Activated CD4-positive, alpha-beta T cell treated with anti-CD3 and anti-CD28 coated beads, Interleukin-2, amount 10 ng/mL, durations not matched to agents 7 days and 5 days (primary cell): ENCODE measurements at regions not wholly inside any gene's neighbourhood (a gene's known extent, or its start where the extent isn't known, plus 50 kb on each side); places are given as distances from the start of the nearest gene placed in this dataset.
"Not testable (repeated sequence)": the region's sequence is repeated elsewhere in the genome, so short reads cannot be mapped to it uniquely, and the experiment has no call there.

Experiments
- CTCF ChIA-PET: fragments of 350-600 bp; sonication (Branson Sonifier 250); formaldehyde crosslinking; loops from one replicate; lab custom pipeline; 2021; ENCODE audit warnings: antibody characterized with exemption; lab: Charles Lee
- POLR2A ChIA-PET: fragments of 350-600 bp; sonication (Branson Sonifier 250); formaldehyde crosslinking; loops from one replicate; lab custom pipeline; 2021; ENCODE audit warnings: antibody characterized with exemption; lab: Charles Lee
- DNase-seq: peaks from one replicate; pipeline ENCODE4 v3.0.0-alpha.2; 2020
- H3K27ac Mint-ChIP-seq: one replicate; pipeline ENCODE4 v1.8.0; 2021; ENCODE audit warnings: mild to moderate bottlenecking, moderate library complexity, mixed read lengths
- H3K27me3 Mint-ChIP-seq: one replicate; pipeline ENCODE4 v1.8.0; 2021; ENCODE audit warnings: mixed read lengths
- H3K36me3 Mint-ChIP-seq: one replicate; pipeline ENCODE4 v1.8.0; 2021; ENCODE audit warnings: low read depth, mixed read lengths
- H3K4me1 Mint-ChIP-seq: one replicate; pipeline ENCODE4 v1.8.0; 2021; ENCODE audit warnings: mixed read lengths
- H3K4me3 Mint-ChIP-seq: one replicate; pipeline ENCODE4 v1.8.0; 2021; ENCODE audit warnings: mild to moderate bottlenecking, moderate library complexity, mixed read lengths
- H3K9me3 Mint-ChIP-seq: one replicate; pipeline ENCODE4 v1.8.0; 2021; ENCODE audit warnings: mixed read lengths

GRCh38 chr16:29112755-29113347, 128.0 kb downstream of the LAT start:
- Mint-ChIP-seq H3K27me3 (no peaks in the 10 kb centered on the region), H3K27ac (no peak overlapping the region), H3K36me3 (peaks cover 19% of the 10 kb centered on the region), H3K4me1 (peaks cover 50% of the 10 kb centered on the region), H3K9me3 (no peaks in the 10 kb centered on the region), H3K4me3 (no peak overlapping the region)
- ChIA-PET CTCF (no interaction called here), POLR2A (no interaction called here)
- DNase-seq, result no peak

GRCh38 chr16:29111901-29112680, 127.2 kb downstream of the LAT start:
- POLR2A ChIA-PET, H3K27ac Mint-ChIP-seq, CTCF ChIA-PET, H3K4me3 Mint-ChIP-seq, H3K27me3 Mint-ChIP-seq, H3K9me3 Mint-ChIP-seq, DNase-seq: not testable (repeated sequence)
- peaks cover 47% of the 10 kb centered on the region for H3K4me1 Mint-ChIP-seq
- H3K36me3 Mint-ChIP-seq, result peaks cover 16% of the 10 kb centered on the region

- no peak overlapping the region for H3K27ac Mint-ChIP-seq
- H3K36me3 Mint-ChIP-seq, result peaks cover 12% of the 10 kb centered on the region
- DNase-seq, result no peak
- H3K4me3 Mint-ChIP-seq, result no peak overlapping the region
- no peaks in the 10 kb centered on the region for H3K9me3 Mint-ChIP-seq
- CTCF ChIA-PET, result no interaction called here
- H3K27me3 Mint-ChIP-seq, result no peaks in the 10 kb centered on the region
- H3K4me1 Mint-ChIP-seq, result peaks cover 43% of the 10 kb centered on the region
- POLR2A ChIA-PET, result no interaction called here
Measured at GRCh38 chr16:29111421-29111820, 126.6 kb downstream of the LAT start.

GRCh38 chr16:29108625-29109169, 123.8 kb downstream of the LAT start:
- DNase-seq, POLR2A ChIA-PET, CTCF ChIA-PET, H3K36me3 Mint-ChIP-seq, H3K27ac Mint-ChIP-seq, H3K4me3 Mint-ChIP-seq, H3K27me3 Mint-ChIP-seq, H3K9me3 Mint-ChIP-seq: not testable (repeated sequence)
- peaks cover 17% of the 10 kb centered on the region for H3K4me1 Mint-ChIP-seq

- no peak overlapping the region for H3K27ac Mint-ChIP-seq
- H3K36me3 Mint-ChIP-seq, result peaks cover 8% of the 10 kb centered on the region
- ChIA-PET CTCF (interaction anchor here (0.6 kb wide), 1 partner anchor 546 kb away, joined by 3 read pairs; no protein-coding TSS in a partner anchor), POLR2A (no interaction called here)
- peaks cover 9% of the 10 kb centered on the region for H3K4me1 Mint-ChIP-seq
- no peak overlapping the region for H3K4me3 Mint-ChIP-seq
- DNase-seq, result no peak
- no peaks in the 10 kb centered on the region for H3K9me3 Mint-ChIP-seq
- H3K27me3 Mint-ChIP-seq, result no peaks in the 10 kb centered on the region
Measured at GRCh38 chr16:29107299-29107698, 122.4 kb downstream of the LAT start.

GRCh38 chr16:29106259-29106908, 121.5 kb downstream of the LAT start:
- H3K4me1 Mint-ChIP-seq, H3K27me3 Mint-ChIP-seq, DNase-seq, H3K4me3 Mint-ChIP-seq, H3K27ac Mint-ChIP-seq, H3K36me3 Mint-ChIP-seq, POLR2A ChIA-PET, CTCF ChIA-PET, H3K9me3 Mint-ChIP-seq: not testable (repeated sequence)

- H3K4me1 Mint-ChIP-seq, CTCF ChIA-PET, H3K9me3 Mint-ChIP-seq, H3K27me3 Mint-ChIP-seq, POLR2A ChIA-PET, H3K4me3 Mint-ChIP-seq, H3K27ac Mint-ChIP-seq, DNase-seq, H3K36me3 Mint-ChIP-seq: not testable (repeated sequence)
Measured at GRCh38 chr16:29104600-29104999, 119.7 kb downstream of the LAT start.

GRCh38 chr16:29097965-29098364, 113.1 kb downstream of the LAT start:
- H3K27me3 Mint-ChIP-seq, H3K27ac Mint-ChIP-seq: not testable (repeated sequence)

GRCh38 chr16:29094729-29095624, 110.1 kb downstream of the LAT start:
- H3K9me3 Mint-ChIP-seq, POLR2A ChIA-PET, H3K27me3 Mint-ChIP-seq, CTCF ChIA-PET, DNase-seq, H3K4me3 Mint-ChIP-seq: not testable (repeated sequence)
- peak overlapping the region; percentile 84 for H3K27ac Mint-ChIP-seq
- H3K36me3 Mint-ChIP-seq, result peaks cover 14% of the 10 kb centered on the region
- H3K4me1 Mint-ChIP-seq, result peaks cover 11% of the 10 kb centered on the region

More at GRCh38 chr16:29097965-29098364, 113.1 kb downstream of the LAT start:
- H3K4me1 Mint-ChIP-seq, H3K36me3 Mint-ChIP-seq, CTCF ChIA-PET, H3K9me3 Mint-ChIP-seq, H3K4me3 Mint-ChIP-seq, POLR2A ChIA-PET, DNase-seq: not testable (repeated sequence)

GRCh38 chr16:29094325-29094724, 109.5 kb downstream of the LAT start:
- DNase-seq, result peak; percentile 23
- peak overlapping the region; percentile 84 for H3K27ac Mint-ChIP-seq
- POLR2A ChIA-PET, result not testable (repeated sequence)

GRCh38 chr16:29089679-29090078, 104.8 kb downstream of the LAT start:
- H3K27me3 Mint-ChIP-seq, H3K4me3 Mint-ChIP-seq, POLR2A ChIA-PET, H3K9me3 Mint-ChIP-seq, H3K4me1 Mint-ChIP-seq, H3K27ac Mint-ChIP-seq, CTCF ChIA-PET, DNase-seq: not testable (repeated sequence)
- H3K36me3 Mint-ChIP-seq, result peaks cover 26% of the 10 kb centered on the region

More at GRCh38 chr16:29094325-29094724, 109.5 kb downstream of the LAT start:
- H3K4me3 Mint-ChIP-seq, H3K9me3 Mint-ChIP-seq, H3K27me3 Mint-ChIP-seq, CTCF ChIA-PET: not testable (repeated sequence)
- H3K4me1 Mint-ChIP-seq, result peaks cover 11% of the 10 kb centered on the region
- peaks cover 14% of the 10 kb centered on the region for H3K36me3 Mint-ChIP-seq

- H3K4me1 Mint-ChIP-seq, POLR2A ChIA-PET, CTCF ChIA-PET, DNase-seq, H3K9me3 Mint-ChIP-seq, H3K4me3 Mint-ChIP-seq, H3K27me3 Mint-ChIP-seq, H3K27ac Mint-ChIP-seq: not testable (repeated sequence)
- H3K36me3 Mint-ChIP-seq, result peaks cover 22% of the 10 kb centered on the region
Measured at GRCh38 chr16:29087673-29088072, 102.8 kb downstream of the LAT start.
